ENCODE measurements at regions not wholly inside any gene's neighbourhood (a gene's known extent, or its start where the extent isn't known, plus 50 kb on each side); places are given as distances from the start of the nearest gene placed in this dataset.

DNA sequence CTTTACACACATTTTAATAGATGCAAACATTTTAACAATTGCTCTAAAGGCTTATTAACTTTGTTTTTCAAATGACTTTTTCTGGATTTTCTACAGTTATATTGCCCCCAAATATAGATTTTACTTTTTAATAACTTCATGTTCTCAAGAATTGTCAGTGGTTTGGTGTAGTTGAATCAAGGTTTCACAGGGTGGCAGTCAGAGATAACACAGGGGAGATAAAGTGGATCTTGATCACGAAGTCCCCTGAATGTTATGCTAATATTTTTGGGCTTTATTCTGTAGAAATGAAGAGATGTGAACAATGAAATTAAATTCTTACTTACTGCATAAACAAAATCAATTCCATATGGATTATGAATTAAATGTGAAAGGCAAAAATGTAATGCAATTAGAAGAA lies 248.1 kb downstream of the AEBP2 start:
- TF ChIP-seq, protein P1, sequence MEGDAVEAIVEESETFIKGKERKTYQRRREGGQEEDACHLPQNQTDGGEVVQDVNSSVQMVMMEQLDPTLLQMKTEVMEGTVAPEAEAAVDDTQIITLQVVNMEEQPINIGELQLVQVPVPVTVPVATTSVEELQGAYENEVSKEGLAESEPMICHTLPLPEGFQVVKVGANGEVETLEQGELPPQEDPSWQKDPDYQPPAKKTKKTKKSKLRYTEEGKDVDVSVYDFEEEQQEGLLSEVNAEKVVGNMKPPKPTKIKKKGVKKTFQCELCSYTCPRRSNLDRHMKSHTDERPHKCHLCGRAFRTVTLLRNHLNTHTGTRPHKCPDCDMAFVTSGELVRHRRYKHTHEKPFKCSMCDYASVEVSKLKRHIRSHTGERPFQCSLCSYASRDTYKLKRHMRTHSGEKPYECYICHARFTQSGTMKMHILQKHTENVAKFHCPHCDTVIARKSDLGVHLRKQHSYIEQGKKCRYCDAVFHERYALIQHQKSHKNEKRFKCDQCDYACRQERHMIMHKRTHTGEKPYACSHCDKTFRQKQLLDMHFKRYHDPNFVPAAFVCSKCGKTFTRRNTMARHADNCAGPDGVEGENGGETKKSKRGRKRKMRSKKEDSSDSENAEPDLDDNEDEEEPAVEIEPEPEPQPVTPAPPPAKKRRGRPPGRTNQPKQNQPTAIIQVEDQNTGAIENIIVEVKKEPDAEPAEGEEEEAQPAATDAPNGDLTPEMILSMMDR (IDR thresholded peaks at IDR 0.05; ENCODE audit: low read depth, low read length, missing input control), result no peak
- TF ChIP-seq, protein P2, sequence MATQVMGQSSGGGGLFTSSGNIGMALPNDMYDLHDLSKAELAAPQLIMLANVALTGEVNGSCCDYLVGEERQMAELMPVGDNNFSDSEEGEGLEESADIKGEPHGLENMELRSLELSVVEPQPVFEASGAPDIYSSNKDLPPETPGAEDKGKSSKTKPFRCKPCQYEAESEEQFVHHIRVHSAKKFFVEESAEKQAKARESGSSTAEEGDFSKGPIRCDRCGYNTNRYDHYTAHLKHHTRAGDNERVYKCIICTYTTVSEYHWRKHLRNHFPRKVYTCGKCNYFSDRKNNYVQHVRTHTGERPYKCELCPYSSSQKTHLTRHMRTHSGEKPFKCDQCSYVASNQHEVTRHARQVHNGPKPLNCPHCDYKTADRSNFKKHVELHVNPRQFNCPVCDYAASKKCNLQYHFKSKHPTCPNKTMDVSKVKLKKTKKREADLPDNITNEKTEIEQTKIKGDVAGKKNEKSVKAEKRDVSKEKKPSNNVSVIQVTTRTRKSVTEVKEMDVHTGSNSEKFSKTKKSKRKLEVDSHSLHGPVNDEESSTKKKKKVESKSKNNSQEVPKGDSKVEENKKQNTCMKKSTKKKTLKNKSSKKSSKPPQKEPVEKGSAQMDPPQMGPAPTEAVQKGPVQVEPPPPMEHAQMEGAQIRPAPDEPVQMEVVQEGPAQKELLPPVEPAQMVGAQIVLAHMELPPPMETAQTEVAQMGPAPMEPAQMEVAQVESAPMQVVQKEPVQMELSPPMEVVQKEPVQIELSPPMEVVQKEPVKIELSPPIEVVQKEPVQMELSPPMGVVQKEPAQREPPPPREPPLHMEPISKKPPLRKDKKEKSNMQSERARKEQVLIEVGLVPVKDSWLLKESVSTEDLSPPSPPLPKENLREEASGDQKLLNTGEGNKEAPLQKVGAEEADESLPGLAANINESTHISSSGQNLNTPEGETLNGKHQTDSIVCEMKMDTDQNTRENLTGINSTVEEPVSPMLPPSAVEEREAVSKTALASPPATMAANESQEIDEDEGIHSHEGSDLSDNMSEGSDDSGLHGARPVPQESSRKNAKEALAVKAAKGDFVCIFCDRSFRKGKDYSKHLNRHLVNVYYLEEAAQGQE (IDR thresholded peaks at IDR 0.05), result no peak
- TF ChIP-seq, protein P3, sequence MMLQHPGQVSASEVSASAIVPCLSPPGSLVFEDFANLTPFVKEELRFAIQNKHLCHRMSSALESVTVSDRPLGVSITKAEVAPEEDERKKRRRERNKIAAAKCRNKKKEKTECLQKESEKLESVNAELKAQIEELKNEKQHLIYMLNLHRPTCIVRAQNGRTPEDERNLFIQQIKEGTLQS (IDR thresholded peaks at IDR 0.05), result no peak
- TF ChIP-seq, protein P4, sequence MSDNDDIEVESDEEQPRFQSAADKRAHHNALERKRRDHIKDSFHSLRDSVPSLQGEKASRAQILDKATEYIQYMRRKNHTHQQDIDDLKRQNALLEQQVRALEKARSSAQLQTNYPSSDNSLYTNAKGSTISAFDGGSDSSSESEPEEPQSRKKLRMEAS (IDR thresholded peaks at IDR 0.05), result no peak
- TF ChIP-seq EGR1 (IDR thresholded peaks at IDR 0.05; ENCODE audit: low read depth in 2 of 2) (no peak), RAD21 (IDR thresholded peaks at IDR 0.05) (no peak), SP1 (IDR thresholded peaks at IDR 0.05) (no peak), TAF1 (conservative IDR thresholded peaks at IDR 0.05) (no peak), GABPA (IDR thresholded peaks at IDR 0.05 in 1 of 2, conservative IDR thresholded peaks at IDR 0.05 in 1 of 2) (no peak), JUND (IDR thresholded peaks at IDR 0.05) (no peak)
